ENCODE measurements at regions not wholly inside any gene's neighbourhood (a gene's known extent, or its start where the extent isn't known, plus 50 kb on each side); places are given as distances from the start of the nearest gene placed in this dataset.
"Not testable (repeated sequence)": the region's sequence is repeated elsewhere in the genome, so short reads cannot be mapped to it uniquely, and the experiment has no call there.

DNA sequence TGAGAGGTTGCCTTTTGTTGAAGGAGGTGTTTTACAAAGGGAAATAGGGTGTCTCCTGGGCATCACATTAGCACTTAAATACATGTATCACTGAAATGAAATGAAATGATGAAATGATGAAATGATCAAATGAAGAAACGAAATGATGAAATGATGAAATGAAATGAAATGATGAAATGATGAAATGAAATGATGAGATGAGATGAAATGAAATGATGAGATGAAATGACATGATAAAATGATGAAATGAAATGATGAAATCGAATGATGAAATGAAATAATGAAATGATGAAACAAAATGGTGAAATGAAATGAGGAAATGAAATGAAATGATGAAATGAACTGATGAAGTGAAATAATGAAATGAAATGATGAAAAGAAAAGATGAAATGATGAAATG lies 137.6 kb upstream of the ERV3-1 start:
- not testable (repeated sequence) for TF ChIP-seq EZH2 (IDR thresholded peaks at IDR 0.05; ENCODE audit: borderline replicate concordance, insufficient read depth, low read length, poor library complexity, severe bottlenecking); TAF1 (IDR thresholded peaks at IDR 0.05; ENCODE audit: low read depth); MXI1 (conservative IDR thresholded peaks at IDR 0.05; ENCODE audit: poor library complexity, severe bottlenecking); RAD21 (conservative IDR thresholded peaks at IDR 0.05); POLR2AphosphoS5 (IDR thresholded peaks at IDR 0.05); EP300 (conservative IDR thresholded peaks at IDR 0.05; ENCODE audit: poor library complexity, severe bottlenecking); SMC3 (conservative IDR thresholded peaks at IDR 0.05; ENCODE audit: poor library complexity)
- TF ChIP-seq, protein P1, sequence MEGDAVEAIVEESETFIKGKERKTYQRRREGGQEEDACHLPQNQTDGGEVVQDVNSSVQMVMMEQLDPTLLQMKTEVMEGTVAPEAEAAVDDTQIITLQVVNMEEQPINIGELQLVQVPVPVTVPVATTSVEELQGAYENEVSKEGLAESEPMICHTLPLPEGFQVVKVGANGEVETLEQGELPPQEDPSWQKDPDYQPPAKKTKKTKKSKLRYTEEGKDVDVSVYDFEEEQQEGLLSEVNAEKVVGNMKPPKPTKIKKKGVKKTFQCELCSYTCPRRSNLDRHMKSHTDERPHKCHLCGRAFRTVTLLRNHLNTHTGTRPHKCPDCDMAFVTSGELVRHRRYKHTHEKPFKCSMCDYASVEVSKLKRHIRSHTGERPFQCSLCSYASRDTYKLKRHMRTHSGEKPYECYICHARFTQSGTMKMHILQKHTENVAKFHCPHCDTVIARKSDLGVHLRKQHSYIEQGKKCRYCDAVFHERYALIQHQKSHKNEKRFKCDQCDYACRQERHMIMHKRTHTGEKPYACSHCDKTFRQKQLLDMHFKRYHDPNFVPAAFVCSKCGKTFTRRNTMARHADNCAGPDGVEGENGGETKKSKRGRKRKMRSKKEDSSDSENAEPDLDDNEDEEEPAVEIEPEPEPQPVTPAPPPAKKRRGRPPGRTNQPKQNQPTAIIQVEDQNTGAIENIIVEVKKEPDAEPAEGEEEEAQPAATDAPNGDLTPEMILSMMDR (IDR thresholded peaks at IDR 0.05; ENCODE audit: poor library complexity, severe bottlenecking): not testable (repeated sequence)
- TF ChIP-seq, protein P2, sequence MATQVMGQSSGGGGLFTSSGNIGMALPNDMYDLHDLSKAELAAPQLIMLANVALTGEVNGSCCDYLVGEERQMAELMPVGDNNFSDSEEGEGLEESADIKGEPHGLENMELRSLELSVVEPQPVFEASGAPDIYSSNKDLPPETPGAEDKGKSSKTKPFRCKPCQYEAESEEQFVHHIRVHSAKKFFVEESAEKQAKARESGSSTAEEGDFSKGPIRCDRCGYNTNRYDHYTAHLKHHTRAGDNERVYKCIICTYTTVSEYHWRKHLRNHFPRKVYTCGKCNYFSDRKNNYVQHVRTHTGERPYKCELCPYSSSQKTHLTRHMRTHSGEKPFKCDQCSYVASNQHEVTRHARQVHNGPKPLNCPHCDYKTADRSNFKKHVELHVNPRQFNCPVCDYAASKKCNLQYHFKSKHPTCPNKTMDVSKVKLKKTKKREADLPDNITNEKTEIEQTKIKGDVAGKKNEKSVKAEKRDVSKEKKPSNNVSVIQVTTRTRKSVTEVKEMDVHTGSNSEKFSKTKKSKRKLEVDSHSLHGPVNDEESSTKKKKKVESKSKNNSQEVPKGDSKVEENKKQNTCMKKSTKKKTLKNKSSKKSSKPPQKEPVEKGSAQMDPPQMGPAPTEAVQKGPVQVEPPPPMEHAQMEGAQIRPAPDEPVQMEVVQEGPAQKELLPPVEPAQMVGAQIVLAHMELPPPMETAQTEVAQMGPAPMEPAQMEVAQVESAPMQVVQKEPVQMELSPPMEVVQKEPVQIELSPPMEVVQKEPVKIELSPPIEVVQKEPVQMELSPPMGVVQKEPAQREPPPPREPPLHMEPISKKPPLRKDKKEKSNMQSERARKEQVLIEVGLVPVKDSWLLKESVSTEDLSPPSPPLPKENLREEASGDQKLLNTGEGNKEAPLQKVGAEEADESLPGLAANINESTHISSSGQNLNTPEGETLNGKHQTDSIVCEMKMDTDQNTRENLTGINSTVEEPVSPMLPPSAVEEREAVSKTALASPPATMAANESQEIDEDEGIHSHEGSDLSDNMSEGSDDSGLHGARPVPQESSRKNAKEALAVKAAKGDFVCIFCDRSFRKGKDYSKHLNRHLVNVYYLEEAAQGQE (IDR thresholded peaks at IDR 0.05; ENCODE audit: borderline replicate concordance): not testable (repeated sequence)
